HEK293 (cell line): ENCODE measurements at regions not wholly inside any gene's neighbourhood (a gene's known extent, or its start where the extent isn't known, plus 50 kb on each side); places are given as distances from the start of the nearest gene placed in this dataset.

ENCODE experiments used
- CTCF ChIA-PET: fragments of 350-600 bp; formaldehyde crosslinking; extraction: SDS; loops from one replicate; lab custom pipeline; 2021; ENCODE audit warnings: antibody characterized with exemption; lab: Yijun Ruan, JAX
- POLR2A ChIA-PET: fragments of 300-600 bp; formaldehyde crosslinking; extraction: SDS; loops from one replicate; lab custom pipeline; 2020; ENCODE audit warnings: antibody characterized with exemption, inconsistent platforms; lab: Yijun Ruan, JAX
- H3K27ac ChIP-seq: fragments of 200-500 bp; sonication (Bioruptor generic); 2 replicates; pipeline ENCODE4 v1.5.1; 2014; ENCODE audit warnings: low read depth, low read length, control low read depth, inconsistent platforms; ENCODE audit errors: extremely low read depth
- H3K36me3 ChIP-seq, 2 experiments: fragments of 200-500 bp in 1 of 2; sonication (Bioruptor generic) in 1 of 2; 1 replicate in 1 of 2; 2 replicates in 1 of 2; pipeline ENCODE4 v1.5.1; 2014 to 2017; ENCODE audit warnings: inconsistent platforms in 2 of 2, low read length in 2 of 2; ENCODE audit not compliant: control insufficient read depth in 2 of 2, insufficient read depth in 1 of 2
- H3K4me1 ChIP-seq: fragments of 200-500 bp; sonication (Bioruptor generic); 2 replicates; pipeline ENCODE4 v1.5.1; 2014; ENCODE audit warnings: mild to moderate bottlenecking, low read length, inconsistent platforms; ENCODE audit not compliant: control insufficient read depth, insufficient read depth
- H3K4me3 ChIP-seq: 2 replicates; pipeline ENCODE4 v1.5.1; 2011; ENCODE audit warnings: low read depth, mild to moderate bottlenecking, control low read depth, low read length, moderate library complexity
- H3K9me3 ChIP-seq: fragments of 200-500 bp; sonication (Bioruptor generic); 2 replicates; pipeline ENCODE4 v1.5.1; 2014; ENCODE audit warnings: low read depth, low read length, inconsistent platforms; ENCODE audit not compliant: control insufficient read depth, insufficient read depth
- ELK4 ChIP-seq: IDR thresholded peaks from 2 replicates; pipeline ENCODE4 v1.6.1; 2011; ENCODE audit warnings: mild to moderate bottlenecking, low read depth, low read length, borderline replicate concordance
- KLF10 ChIP-seq: fragments of 450-650 bp; IDR thresholded peaks from 2 replicates; pipeline ENCODE4 v1.5.1; 2018; ENCODE audit warnings: missing biosample characterization, mild to moderate bottlenecking, missing genetic modification characterization
- KLF9 ChIP-seq: fragments of 450-650 bp; formaldehyde crosslinking; IDR thresholded peaks from 2 replicates; pipeline ENCODE4 v1.5.1; 2016; ENCODE audit warnings: missing biosample characterization, missing genetic modification characterization, low read depth
- PATZ1 ChIP-seq: fragments of 450-650 bp; formaldehyde crosslinking; IDR thresholded peaks from 2 replicates; pipeline ENCODE4 v1.5.1; 2016; ENCODE audit warnings: missing biosample characterization, missing genetic modification characterization
- SCRT1 ChIP-seq: fragments of 450-650 bp; formaldehyde crosslinking; IDR thresholded peaks from 2 replicates; pipeline ENCODE4 v1.5.1; 2016; ENCODE audit warnings: missing biosample characterization, missing genetic modification characterization, borderline replicate concordance
- SP7 ChIP-seq: fragments of 450-650 bp; formaldehyde crosslinking; IDR thresholded peaks from 2 replicates; pipeline ENCODE4 v1.5.1; 2016; ENCODE audit warnings: missing biosample characterization, missing genetic modification characterization
- ZBTB21 ChIP-seq: fragments of 450-650 bp; formaldehyde crosslinking; IDR thresholded peaks from 2 replicates; pipeline ENCODE4 v1.5.1; 2017; ENCODE audit warnings: missing biosample characterization, missing genetic modification characterization
- ZNF10 ChIP-seq: fragments of 450-650 bp; formaldehyde crosslinking; IDR thresholded peaks from 2 replicates; pipeline ENCODE4 v1.5.1; 2017; ENCODE audit warnings: missing biosample characterization, missing genetic modification characterization
- ZNF155 ChIP-seq: fragments of 450-650 bp; formaldehyde crosslinking; IDR thresholded peaks from 2 replicates; pipeline ENCODE4 v1.5.1; 2016; ENCODE audit warnings: missing biosample characterization, missing genetic modification characterization
- ZNF19 ChIP-seq: fragments of 450-650 bp; formaldehyde crosslinking; IDR thresholded peaks from 2 replicates; pipeline ENCODE4; 2016; ENCODE audit warnings: missing biosample characterization, missing genetic modification characterization, low read depth
- ZNF202 ChIP-seq: fragments of 450-650 bp; formaldehyde crosslinking; IDR thresholded peaks from 2 replicates; pipeline ENCODE4 v1.5.1; 2016; ENCODE audit warnings: missing biosample characterization, missing genetic modification characterization, borderline replicate concordance
- ZNF239 ChIP-seq: fragments of 450-650 bp; formaldehyde crosslinking; IDR thresholded peaks from 2 replicates; pipeline ENCODE4 v1.5.1; 2016; ENCODE audit warnings: missing biosample characterization, missing genetic modification characterization
- ZNF248 ChIP-seq: fragments of 450-650 bp; formaldehyde crosslinking; IDR thresholded peaks from 2 replicates; pipeline ENCODE4 v1.5.1; 2017; ENCODE audit warnings: missing biosample characterization, missing genetic modification characterization
- ZNF292 ChIP-seq: fragments of 450-650 bp; formaldehyde crosslinking; IDR thresholded peaks from 2 replicates; pipeline ENCODE4 v1.5.1; 2016; ENCODE audit warnings: low read depth, missing biosample characterization, missing genetic modification characterization, borderline replicate concordance
- ZNF341 ChIP-seq: fragments of 450-650 bp; formaldehyde crosslinking; IDR thresholded peaks from 2 replicates; pipeline ENCODE4; 2016; ENCODE audit warnings: low read depth, missing biosample characterization, missing genetic modification characterization
- ZNF37A ChIP-seq: fragments of 450-650 bp; IDR thresholded peaks from 2 replicates; pipeline ENCODE4 v1.5.1; 2018; ENCODE audit warnings: missing biosample characterization, missing genetic modification characterization
- ZNF426 ChIP-seq: fragments of 450-650 bp; formaldehyde crosslinking; IDR thresholded peaks from 2 replicates; pipeline ENCODE4 v1.5.1; 2017; ENCODE audit warnings: missing biosample characterization, missing genetic modification characterization, mild to moderate bottlenecking, inconsistent platforms, moderate library complexity
- ZNF433 ChIP-seq: fragments of 450-650 bp; formaldehyde crosslinking; IDR thresholded peaks from 2 replicates; pipeline ENCODE4 v1.5.1; 2016; ENCODE audit warnings: missing biosample characterization, missing genetic modification characterization, low read depth
- ZNF529 ChIP-seq: fragments of 450-650 bp; formaldehyde crosslinking; IDR thresholded peaks from 2 replicates; pipeline ENCODE4 v1.5.1; 2017; ENCODE audit warnings: missing genetic modification characterization, missing biosample characterization; ENCODE audit not compliant: insufficient replicate concordance
- ZNF555 ChIP-seq: fragments of 450-650 bp; formaldehyde crosslinking; conservative IDR thresholded peaks from 2 replicates; pipeline ENCODE4 v1.5.1; 2017; ENCODE audit warnings: missing biosample characterization, mild to moderate bottlenecking, missing genetic modification characterization, inconsistent platforms
- ZNF558 ChIP-seq: fragments of 450-650 bp; formaldehyde crosslinking; IDR thresholded peaks from 2 replicates; pipeline ENCODE4 v1.5.1; 2016; ENCODE audit warnings: missing biosample characterization, missing genetic modification characterization
- ZNF560 ChIP-seq: fragments of 450-650 bp; formaldehyde crosslinking; IDR thresholded peaks from 2 replicates; pipeline ENCODE4 v1.5.1; 2017; ENCODE audit warnings: missing biosample characterization, missing genetic modification characterization, borderline replicate concordance
- ZNF580 ChIP-seq: fragments of 450-650 bp; formaldehyde crosslinking; IDR thresholded peaks from 2 replicates; pipeline ENCODE4 v1.5.1; 2016; ENCODE audit warnings: missing biosample characterization, missing genetic modification characterization
- ZNF600 ChIP-seq: fragments of 450-650 bp; formaldehyde crosslinking; IDR thresholded peaks from 2 replicates; pipeline ENCODE4 v1.5.1; 2016; ENCODE audit warnings: missing biosample characterization, missing genetic modification characterization
- ZNF707 ChIP-seq: fragments of 450-650 bp; formaldehyde crosslinking; IDR thresholded peaks from 2 replicates; pipeline ENCODE4 v1.5.1; 2016; ENCODE audit warnings: missing biosample characterization, missing genetic modification characterization
- ZNF843 ChIP-seq: fragments of 450-650 bp; formaldehyde crosslinking; IDR thresholded peaks from 2 replicates; pipeline ENCODE4 v1.5.1; 2016; ENCODE audit warnings: missing biosample characterization, missing genetic modification characterization

- TF ChIP-seq ZNF155 (no peak), ZNF433 (tag by site-specific recombination) (no peak), ZNF707 (tag by site-specific recombination) (no peak), ZNF555 (no peak), ZNF19 (tag by site-specific recombination) (no peak), ZNF292 (tag by site-specific recombination) (no peak)
These were observed 609.7 kb downstream of the INHBA start (continued) for GRCh38 chr7:41093141-41093540.

- H3K4me1 ChIP-seq, result peaks cover 4% of the 10 kb centered on the region; the same call in 1 of the 2 replicates
- no peak overlapping the region for H3K27ac ChIP-seq
- no peak overlapping the region for H3K4me3 ChIP-seq
- TF ChIP-seq ZNF239 (tag by site-specific recombination) (no peak), ZNF560 (tag by site-specific recombination) (no peak), ZNF843 (tag by site-specific recombination) (no peak), ZNF529 (no peak), ZBTB21 (tag by site-specific recombination) (no peak), ZNF202 (tag by site-specific recombination) (no peak), ZNF580 (tag by site-specific recombination) (no peak), ZNF19 (tag by site-specific recombination) (no peak), ZNF37A (tag by site-specific recombination) (no peak), SCRT1 (tag by site-specific recombination) (no peak), ZNF155 (no peak), ZNF341 (no peak), KLF10 (tag by site-specific recombination) (no peak), ZNF426 (no peak), ZNF248 (tag by site-specific recombination) (no peak)
- ChIA-PET POLR2A (no interaction called here), CTCF (no interaction called here)
- H3K9me3 ChIP-seq, result no peaks in the 10 kb centered on the region
- H3K36me3 ChIP-seq, result no peaks in the 10 kb centered on the region
These were observed 617.6 kb downstream of the INHBA start for GRCh38 chr7:41085244-41085643.

- Histone ChIP-seq H3K27ac (no peak overlapping the region), H3K4me1 (peaks cover 4% of the 10 kb centered on the region; the same call in 1 of the 2 replicates), H3K4me3 (no peak overlapping the region), H3K36me3 (no peaks in the 10 kb centered on the region), H3K9me3 (no peaks in the 10 kb centered on the region)
- no peak for TF ChIP-seq KLF9
- no peak for TF ChIP-seq PATZ1 (tag by site-specific recombination)
- TF ChIP-seq ZNF10 (tag by site-specific recombination), result no peak
- TF ChIP-seq ELK4, result no peak
- TF ChIP-seq ZNF558 (tag by site-specific recombination), result no peak
- TF ChIP-seq SP7, result no peak
- TF ChIP-seq ZNF600, result no peak
- POLR2A ChIA-PET, result no interaction called here
- CTCF ChIA-PET, result no interaction called here
These were observed 618.5 kb downstream of the INHBA start for GRCh38 chr7:41084381-41084780.
